Lower leg skin (tissue), 4 donors: ENCODE measurements at regions not wholly inside any gene's neighbourhood (a gene's known extent, or its start where the extent isn't known, plus 50 kb on each side); places are given as distances from the start of the nearest gene placed in this dataset.
A peak's percentile ranks its signal among the peaks of the same experiment; 100 is the strongest.

Experiments
- DNase-seq, 2 donors: peaks; one replicate each; pipeline ENCODE4 v3.0.0-alpha.2; 2019; ENCODE audit warnings: low spot score in 2 of 2
- H3K4me3 ChIP-seq: fragments of 200-600 bp; sonication (generic); 2 replicates; pipeline ENCODE4 v1.5.1; 2017; ENCODE audit warnings: mild to moderate bottlenecking, low read depth; ENCODE audit not compliant: poor library complexity, severe bottlenecking
- POLR2A ChIP-seq, 2 donors: fragments of 450-650 bp; IDR thresholded peaks; one replicate each; pipeline ENCODE4 v1.6.1; 2016 to 2017; ENCODE audit warnings: antibody characterized with exemption in 2 of 2, mild to moderate bottlenecking in 1 of 2, moderate library complexity in 1 of 2
- WGBS, 2 donors: methylation state at CpG; one replicate each; pipeline ENCODE4 v1.1.5; 2018; 5-methylcytosine and 5-hydroxymethylcytosine counted together
- intact Hi-C: fragments of 100-400 bp; cut with DNase I; formaldehyde crosslinking; loops from one replicate; pipeline ENCODE4 v1.15.0; 2023; ENCODE audit warnings: low total_unique reads
- TF ChIP-seq, protein P1 (sequence below), 3 donors: fragments of 450-650 bp; IDR thresholded peaks; one replicate each; pipeline ENCODE4 v1.5.1; 2016; ENCODE audit warnings: antibody characterized with exemption in 3 of 3, mild to moderate bottlenecking in 3 of 3, moderate library complexity in 2 of 3

DNA sequence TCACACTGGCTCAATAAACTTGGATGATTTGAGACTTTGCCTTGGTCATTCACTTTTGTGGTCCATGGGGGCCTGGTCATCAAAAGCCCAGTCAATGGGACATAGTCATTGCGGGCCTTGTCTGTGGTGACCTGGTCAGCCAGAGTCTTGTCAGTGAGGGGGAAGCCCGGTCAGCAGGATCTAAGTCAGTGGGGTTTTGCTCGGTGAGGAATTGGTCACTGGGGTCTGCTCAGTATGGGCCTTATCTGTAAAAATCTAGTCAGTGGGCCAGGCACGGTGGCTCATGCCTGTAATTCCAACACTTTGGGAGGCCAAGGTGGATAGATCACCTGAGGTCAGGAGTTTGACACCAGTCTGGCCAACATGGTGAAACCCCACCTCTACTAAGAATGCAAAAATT is 63.7 kb upstream of the TPM4 start:
- no peak for DNase-seq
- 96 to 98% methylated on average over 4 of the region's 4 CpGs for WGBS, 2 donors
- intact Hi-C loops: no loop called here
- H3K4me3 ChIP-seq: no peak overlapping the region
- no peak for TF ChIP-seq POLR2A (IDR thresholded peaks at IDR 0.05)
- TF ChIP-seq, protein P1, sequence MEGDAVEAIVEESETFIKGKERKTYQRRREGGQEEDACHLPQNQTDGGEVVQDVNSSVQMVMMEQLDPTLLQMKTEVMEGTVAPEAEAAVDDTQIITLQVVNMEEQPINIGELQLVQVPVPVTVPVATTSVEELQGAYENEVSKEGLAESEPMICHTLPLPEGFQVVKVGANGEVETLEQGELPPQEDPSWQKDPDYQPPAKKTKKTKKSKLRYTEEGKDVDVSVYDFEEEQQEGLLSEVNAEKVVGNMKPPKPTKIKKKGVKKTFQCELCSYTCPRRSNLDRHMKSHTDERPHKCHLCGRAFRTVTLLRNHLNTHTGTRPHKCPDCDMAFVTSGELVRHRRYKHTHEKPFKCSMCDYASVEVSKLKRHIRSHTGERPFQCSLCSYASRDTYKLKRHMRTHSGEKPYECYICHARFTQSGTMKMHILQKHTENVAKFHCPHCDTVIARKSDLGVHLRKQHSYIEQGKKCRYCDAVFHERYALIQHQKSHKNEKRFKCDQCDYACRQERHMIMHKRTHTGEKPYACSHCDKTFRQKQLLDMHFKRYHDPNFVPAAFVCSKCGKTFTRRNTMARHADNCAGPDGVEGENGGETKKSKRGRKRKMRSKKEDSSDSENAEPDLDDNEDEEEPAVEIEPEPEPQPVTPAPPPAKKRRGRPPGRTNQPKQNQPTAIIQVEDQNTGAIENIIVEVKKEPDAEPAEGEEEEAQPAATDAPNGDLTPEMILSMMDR (IDR thresholded peaks at IDR 0.05): no peak

DNA sequence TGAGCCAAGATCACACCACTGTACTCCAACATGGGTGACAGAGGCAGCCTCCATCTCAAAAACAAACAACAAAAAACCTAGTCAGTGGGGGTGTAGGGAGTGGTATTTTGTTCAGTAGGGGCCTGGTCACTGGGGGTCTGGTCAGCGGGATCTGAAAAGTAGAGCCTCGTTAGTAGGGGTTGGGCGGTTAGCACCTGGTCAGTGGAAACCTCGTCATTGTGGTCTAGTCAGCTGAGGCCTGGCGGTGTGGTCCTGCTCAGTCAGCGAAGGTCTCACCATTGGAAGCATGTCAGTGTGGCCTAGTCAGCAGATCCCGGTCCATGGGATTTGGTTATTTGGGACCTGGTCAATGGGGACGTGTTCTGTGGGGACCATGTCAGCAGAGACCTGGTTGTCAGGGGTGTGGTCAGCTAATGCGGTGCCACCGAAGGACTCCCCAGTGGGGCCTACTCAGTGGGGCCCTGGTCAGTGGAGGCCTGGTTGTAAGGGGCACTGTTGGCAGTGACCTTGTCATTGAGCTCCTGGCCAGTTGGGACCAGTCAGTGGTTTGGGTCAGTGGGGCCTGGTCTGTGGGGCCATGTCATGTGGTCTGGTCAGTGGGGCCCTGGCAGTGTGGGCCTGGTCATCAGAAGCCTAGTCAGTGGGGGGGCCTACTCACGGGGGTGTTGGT is 63.0 kb upstream of the TPM4 start:
- intact Hi-C loops: no loop called here
- no peak overlapping the region for H3K4me3 ChIP-seq
- peak in 1 of 2 donors; percentile 70 for DNase-seq
- WGBS, 2 donors: 94% methylated on average over 11 of the region's 11 CpGs
- no peak for TF ChIP-seq POLR2A (IDR thresholded peaks at IDR 0.05)
- TF ChIP-seq, protein P1 (IDR thresholded peaks at IDR 0.05): no peak

DNA sequence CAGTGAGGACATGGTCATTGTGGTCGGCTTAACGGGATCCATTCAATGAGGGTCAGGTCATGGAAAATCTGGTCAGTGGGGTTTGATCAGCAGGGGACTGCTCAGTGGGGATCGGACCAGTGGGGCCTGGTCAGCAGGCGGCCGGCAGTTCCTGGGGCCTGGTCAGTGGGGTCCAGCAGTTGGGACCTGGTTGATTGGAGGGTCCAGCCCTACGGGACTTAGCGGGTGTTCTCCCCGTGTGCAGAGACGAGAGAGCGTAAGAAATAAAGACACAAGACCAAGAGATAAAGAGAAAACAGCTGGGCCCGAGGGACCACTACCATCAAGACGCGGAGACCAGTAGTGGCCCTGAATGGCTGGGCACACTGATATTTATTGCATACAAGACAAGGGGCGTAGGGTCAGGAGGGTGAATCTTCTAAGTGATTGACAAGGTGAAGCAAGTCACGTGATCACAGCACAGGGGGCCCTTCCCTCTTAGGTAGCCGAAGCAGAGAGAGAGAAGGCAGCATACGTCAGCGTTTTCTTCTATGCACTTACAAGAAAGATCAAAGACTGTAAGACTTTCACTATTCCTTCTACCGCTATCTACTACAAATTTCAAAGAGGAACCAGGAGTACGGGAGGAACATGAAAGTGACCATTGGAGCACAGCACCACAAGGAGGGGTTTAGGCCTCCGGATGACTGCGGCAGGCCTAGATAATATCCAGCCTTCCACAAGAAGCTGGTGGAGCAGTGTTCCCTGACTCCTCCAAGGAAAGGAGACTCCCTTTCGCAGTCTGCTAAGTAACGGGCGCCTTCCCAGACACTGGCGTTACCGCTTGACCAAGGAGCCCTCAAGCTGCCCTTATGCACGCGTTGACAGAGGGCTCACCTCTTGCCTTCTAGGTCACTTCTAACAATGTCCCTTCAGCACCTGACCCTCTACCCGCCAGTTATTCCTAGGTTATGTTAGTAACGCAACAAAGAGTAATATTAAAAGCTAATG is 62.1 kb upstream of the TPM4 start:
- intact Hi-C loops: no loop called here
- DNase-seq: peak in 1 of 2 donors; percentile 67
- no peak for TF ChIP-seq POLR2A (IDR thresholded peaks at IDR 0.05)
- TF ChIP-seq, protein P1 (IDR thresholded peaks at IDR 0.05): no peak
- no peak overlapping the region for H3K4me3 ChIP-seq
- 91 to 93% methylated on average over 31 of the region's 31 CpGs for WGBS, 2 donors

DNA sequence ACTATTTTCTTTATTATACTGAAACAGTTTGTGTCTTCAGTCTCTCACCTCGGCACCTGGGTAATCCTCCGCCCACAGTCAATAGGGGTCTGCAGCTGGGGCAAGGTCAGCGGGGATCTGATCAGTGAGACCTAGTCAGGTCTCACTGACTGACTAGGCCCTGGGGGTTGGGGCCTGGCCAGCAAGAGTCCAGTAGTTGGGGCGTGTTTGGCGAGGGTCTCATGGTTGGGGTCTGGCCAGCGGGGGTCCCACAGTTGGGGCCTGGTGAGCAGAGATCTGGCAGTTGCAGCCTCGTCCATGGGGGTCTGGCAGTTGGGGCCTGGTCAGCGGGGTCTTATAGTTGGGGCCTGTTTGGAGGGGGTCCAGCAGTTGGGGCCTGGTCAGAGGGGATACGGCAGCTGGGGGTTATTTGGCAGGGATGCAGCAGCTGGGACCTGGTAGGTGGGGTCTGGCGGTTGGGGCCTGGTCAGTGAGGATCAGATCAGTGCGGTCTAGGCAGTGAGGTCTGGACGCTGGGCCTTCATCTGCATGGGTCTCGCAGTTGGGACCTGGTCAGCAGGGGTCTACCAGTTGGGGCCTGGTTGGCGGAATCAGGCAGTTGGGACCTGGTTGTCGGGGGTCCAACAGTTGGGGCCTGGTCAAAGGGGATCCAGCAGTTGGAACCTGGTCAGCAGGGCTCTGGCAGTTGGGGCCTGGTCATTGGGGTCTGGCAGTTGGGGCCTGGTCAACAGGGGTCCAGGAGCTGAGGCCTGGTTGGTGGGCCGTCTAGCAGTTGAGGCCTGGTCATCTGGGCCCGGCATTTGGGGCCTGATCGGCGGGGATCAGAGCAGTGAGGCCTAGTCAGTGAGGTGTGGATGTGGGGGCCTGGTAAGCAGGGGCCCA is 61.1 kb upstream of the TPM4 start:
- WGBS, 2 donors: 90 to 94% methylated on average over 17 to 19 of the region's 19 CpGs
- no peak for TF ChIP-seq POLR2A (IDR thresholded peaks at IDR 0.05)
- TF ChIP-seq, protein P1 (IDR thresholded peaks at IDR 0.05): no peak
- H3K4me3 ChIP-seq: no peak overlapping the region
- intact Hi-C loops: loop anchor here (5.0 kb wide), 1 partner anchor 743 kb away; no protein-coding TSS in a partner anchor
- peak in 1 of 2 donors; percentile 77 for DNase-seq

GRCh38 chr19:16015805-16016173 is 60.5 kb upstream of the TPM4 start:
- no peak overlapping the region for H3K4me3 ChIP-seq
- 64 to 82% methylated on average over 3 of the region's 3 CpGs for WGBS, 2 donors
- no peak for DNase-seq
- intact Hi-C loops: loop anchor here (5.0 kb wide), 1 partner anchor 743 kb away; no protein-coding TSS in a partner anchor
- TF ChIP-seq, protein P1 (IDR thresholded peaks at IDR 0.05): no peak
- TF ChIP-seq POLR2A (IDR thresholded peaks at IDR 0.05): no peak
